H9 (cell line): ENCODE measurements at regions not wholly inside any gene's neighbourhood (a gene's known extent, or its start where the extent isn't known, plus 50 kb on each side); places are given as distances from the start of the nearest gene placed in this dataset.

Source experiments
- DNase-seq: peaks from one replicate; pipeline ENCODE4 v3.0.0-alpha.2; 2017
- H2AFZ ChIP-seq: one replicate; pipeline ENCODE4 v1.6.1; 2013; ENCODE audit warnings: mild to moderate bottlenecking, low read length, control low read depth, moderate library complexity
- H2AK5ac ChIP-seq: 2 replicates; pipeline ENCODE4 v1.6.1; 2013; ENCODE audit warnings: low read length, control low read depth, mixed read lengths; ENCODE audit not compliant: insufficient read length
- H2BK120ac ChIP-seq: one replicate; pipeline ENCODE4 v1.6.1; 2013; ENCODE audit warnings: low read depth, mild to moderate bottlenecking, low read length, control low read depth, inconsistent platforms; ENCODE audit not compliant: poor library complexity, severe bottlenecking
- H2BK12ac ChIP-seq: 2 replicates; pipeline ENCODE4 v1.6.1; 2013; ENCODE audit warnings: low read length, control low read depth, mixed read lengths, low read depth; ENCODE audit not compliant: insufficient read length
- H2BK15ac ChIP-seq: 2 replicates; pipeline ENCODE4 v1.6.1; 2013; ENCODE audit warnings: low read depth, low read length, control low read depth
- H2BK20ac ChIP-seq: one replicate; pipeline ENCODE4 v1.6.1; 2013; ENCODE audit warnings: low read depth, mild to moderate bottlenecking, low read length, control low read depth, inconsistent platforms; ENCODE audit not compliant: poor library complexity, severe bottlenecking
- H2BK5ac ChIP-seq: 2 replicates; pipeline ENCODE4 v1.6.1; 2013; ENCODE audit warnings: low read length, control low read depth, mixed read lengths; ENCODE audit not compliant: insufficient read length
- H3K14ac ChIP-seq: 2 replicates; pipeline ENCODE4 v1.6.1; 2013; ENCODE audit warnings: low read length, control low read depth; ENCODE audit not compliant: insufficient read depth
- H3K18ac ChIP-seq: 2 replicates; pipeline ENCODE4 v1.6.1; 2013; ENCODE audit warnings: low read depth, mild to moderate bottlenecking, mixed read lengths, low read length, control low read depth; ENCODE audit not compliant: insufficient read length
- H3K23ac ChIP-seq: 2 replicates; pipeline ENCODE4 v1.6.1; 2013; ENCODE audit warnings: low read length, control low read depth, mixed read lengths, low read depth; ENCODE audit not compliant: insufficient read length
- H3K23me2 ChIP-seq: 2 replicates; pipeline ENCODE4 v1.6.1; 2013; ENCODE audit warnings: low read depth, mild to moderate bottlenecking, mixed read lengths, low read length, control low read depth; ENCODE audit not compliant: insufficient read length, poor library complexity, severe bottlenecking
- H3K27ac ChIP-seq: 2 replicates; pipeline ENCODE4 v1.5.1; 2013; ENCODE audit warnings: low read length, control low read depth, mixed read lengths, low read depth; ENCODE audit not compliant: insufficient read length
- H3K27me3 ChIP-seq: 2 replicates; pipeline ENCODE4 v1.6.1; 2013; ENCODE audit warnings: low read length, control low read depth, inconsistent platforms; ENCODE audit not compliant: insufficient read depth
- H3K4ac ChIP-seq: 2 replicates; pipeline ENCODE4 v1.6.1; 2013; ENCODE audit warnings: low read depth, mild to moderate bottlenecking, control low read depth, inconsistent platforms, low read length, moderate library complexity
- H3K4me1 ChIP-seq: 2 replicates; pipeline ENCODE4 v1.6.1; 2013; ENCODE audit warnings: low read length, control low read depth, inconsistent platforms; ENCODE audit not compliant: insufficient read depth
- H3K4me2 ChIP-seq: 2 replicates; pipeline ENCODE4 v1.6.1; 2013; ENCODE audit warnings: low read length, control low read depth, mixed read lengths; ENCODE audit not compliant: insufficient read length, insufficient read depth
- H3K56ac ChIP-seq: 2 replicates; pipeline ENCODE4 v1.6.1; 2013; ENCODE audit warnings: low read depth, mild to moderate bottlenecking, mixed read lengths, low read length, control low read depth; ENCODE audit not compliant: insufficient read length
- H3K79me1 ChIP-seq: 2 replicates; pipeline ENCODE4 v1.6.1; 2013; ENCODE audit warnings: low read depth, mild to moderate bottlenecking, moderate library complexity, low read length, control low read depth, inconsistent platforms; ENCODE audit not compliant: insufficient read depth, poor library complexity, severe bottlenecking
- H3K79me2 ChIP-seq: 2 replicates; pipeline ENCODE4 v1.6.1; 2013; ENCODE audit warnings: low read length, control low read depth, inconsistent platforms; ENCODE audit not compliant: insufficient read depth
- H3K9ac ChIP-seq: 2 replicates; pipeline ENCODE4 v1.6.1; 2013; ENCODE audit warnings: low read length, control low read depth, mixed read lengths; ENCODE audit not compliant: insufficient read length; ENCODE audit errors: extremely low read depth
- H3K9me3 ChIP-seq: one replicate; pipeline ENCODE4 v1.6.1; 2013; ENCODE audit warnings: low read depth, low read length, inconsistent platforms; ENCODE audit not compliant: control insufficient read depth
- H3T11ph ChIP-seq: one replicate; pipeline ENCODE4 v1.6.1; 2013; ENCODE audit warnings: mild to moderate bottlenecking, low read length, control low read depth, inconsistent platforms
- H4K20me1 ChIP-seq: one replicate; pipeline ENCODE4 v1.6.1; 2013; ENCODE audit not compliant: control insufficient read depth, insufficient read length, insufficient read depth
- H4K5ac ChIP-seq: 2 replicates; pipeline ENCODE4 v1.6.1; 2013; ENCODE audit warnings: low read depth, mild to moderate bottlenecking, mixed read lengths, low read length, control low read depth; ENCODE audit not compliant: insufficient read length
- H4K8ac ChIP-seq: replicated peaks from 2 replicates; pipeline ENCODE4 v1.6.1; 2013; ENCODE audit warnings: low read length, control low read depth, mixed read lengths, low read depth; ENCODE audit not compliant: insufficient read length
- H4K91ac ChIP-seq: 2 replicates; pipeline ENCODE4 v1.6.1; 2013; ENCODE audit warnings: low read depth, mild to moderate bottlenecking, moderate library complexity, mixed read lengths, low read length, control low read depth; ENCODE audit not compliant: insufficient read length
- H3K27ac Mint-ChIP-seq, 3 experiments: 2 replicates in 2 of 3; 3 replicates in 1 of 3; pipeline ENCODE4 v1.8.0; 2020 to 2021; ENCODE audit warnings: mixed read lengths in 3 of 3, mild to moderate bottlenecking in 1 of 3, moderate library complexity in 1 of 3
- H3K27me3 Mint-ChIP-seq: 2 replicates; pipeline ENCODE4 v1.8.0; 2021; ENCODE audit warnings: low read depth, mild to moderate bottlenecking, moderate library complexity, mixed read lengths
- H3K36me3 Mint-ChIP-seq, 3 experiments: 2 replicates in 2 of 3; 3 replicates in 1 of 3; pipeline ENCODE4 v1.8.0; 2020 to 2021; ENCODE audit warnings: low read depth in 3 of 3, mixed read lengths in 3 of 3; ENCODE audit not compliant: insufficient read depth in 1 of 3
- H3K4me1 Mint-ChIP-seq, 2 experiments: 2 replicates each; pipeline ENCODE4 v1.8.0; 2020; ENCODE audit warnings: mixed read lengths in 2 of 2
- H3K4me3 Mint-ChIP-seq, 2 experiments: 2 replicates in 1 of 2; 3 replicates in 1 of 2; pipeline ENCODE4 v1.8.0; 2020 to 2021; ENCODE audit warnings: mild to moderate bottlenecking in 2 of 2, mixed read lengths in 2 of 2, moderate library complexity in 1 of 2
- H3K9me3 Mint-ChIP-seq, 2 experiments: 2 replicates in 1 of 2; 3 replicates in 1 of 2; pipeline ENCODE4 v1.8.0; 2020; ENCODE audit warnings: mild to moderate bottlenecking in 2 of 2, mixed read lengths in 2 of 2, moderate library complexity in 1 of 2
- CTCF ChIP-seq: fragments of 200-600 bp; sonication (generic); conservative IDR thresholded peaks from 3 replicates; pipeline ENCODE4 v1.8.0; 2021; ENCODE audit warnings: antibody characterized with exemption, mild to moderate bottlenecking
- WGBS: extraction: QIAGEN DNeasy Blood & Tissue Kit; methylation state at CpG from one replicate; pipeline ENCODE4 v1.1.7; 2013; ENCODE audit warnings: missing lambda C conversion rate, low lambda C conversion rate, mixed read lengths; ENCODE audit not compliant: insufficient read length; ENCODE audit errors: extremely low coverage; 5-methylcytosine and 5-hydroxymethylcytosine counted together

- no peak overlapping the region for H2BK12ac ChIP-seq
- no peaks in the 10 kb centered on the region for H3K23me2 ChIP-seq
- H3K27me3 ChIP-seq, result no peaks in the 10 kb centered on the region
- TF ChIP-seq CTCF, result no peak
- H3K27ac Mint-ChIP-seq, result no peak overlapping the region
- no peak overlapping the region for H2BK120ac ChIP-seq
- no peak overlapping the region for H3K23ac ChIP-seq
- no peak overlapping the region for H2BK5ac ChIP-seq
- no CpG with 5 or more reads among the region's 3 CpGs for WGBS
- no peak for DNase-seq
- H3K36me3 Mint-ChIP-seq, result peaks cover 13 to 37% (median 23%) of the 10 kb centered on the region in 3 experiments
- H3K4me2 ChIP-seq, result no peak overlapping the region
- H3K4me1 ChIP-seq, result no peaks in the 10 kb centered on the region
- H3T11ph ChIP-seq, result no peak overlapping the region
- no peak overlapping the region for H2AFZ ChIP-seq
- H4K8ac ChIP-seq, result no peak overlapping the region
- H2AK5ac ChIP-seq, result no peak overlapping the region
- H4K5ac ChIP-seq, result no peak overlapping the region
- H2BK20ac ChIP-seq, result no peak overlapping the region
- no peaks in the 10 kb centered on the region for H3K9me3 ChIP-seq
- no peaks in the 10 kb centered on the region for H3K79me1 ChIP-seq
- H3K4me3 Mint-ChIP-seq, result no peak overlapping the region
- no peak overlapping the region for H3K4ac ChIP-seq
- no peak overlapping the region for H3K56ac ChIP-seq
- H3K9ac ChIP-seq, result no peak overlapping the region
- H3K18ac ChIP-seq, result no peak overlapping the region
- no peaks in the 10 kb centered on the region for H3K79me2 ChIP-seq
- no peaks in the 10 kb centered on the region for H3K27me3 Mint-ChIP-seq
- H3K27ac ChIP-seq, result no peak overlapping the region
- H4K91ac ChIP-seq, result no peak overlapping the region
- H3K4me1 Mint-ChIP-seq, result peaks cover 0 to 2% of the 10 kb centered on the region in 2 experiments; a peak in 2 of 4 replicates
- peaks cover 26 to 29% of the 10 kb centered on the region in 2 experiments for H3K9me3 Mint-ChIP-seq
- H2BK15ac ChIP-seq, result no peak overlapping the region
- no peaks in the 10 kb centered on the region for H4K20me1 ChIP-seq
- no peak overlapping the region for H3K14ac ChIP-seq
Observed at GRCh38 chr5:165407352-165407751, 1901.9 kb downstream of the MAT2B start.
